ENCODE measurements at regions not wholly inside any gene's neighbourhood (a gene's known extent, or its start where the extent isn't known, plus 50 kb on each side); places are given as distances from the start of the nearest gene placed in this dataset.

GRCh38 chr9:106708475-106709146 lies 154.4 kb upstream of the ZNF462 start:
- Mint-ChIP-seq H3K4me1 (ENCODE audit: low read depth, unreplicated experiment) (no peaks in the 10 kb centered on the region), H3K27ac (ENCODE audit: unreplicated experiment) (no peak overlapping the region), H3K9me3 (ENCODE audit: unreplicated experiment) (peaks cover 10% of the 10 kb centered on the region), H3K27me3 (ENCODE audit: insufficient read depth, unreplicated experiment) (no peaks in the 10 kb centered on the region), H3K36me3 (ENCODE audit: insufficient read depth, unreplicated experiment) (no peaks in the 10 kb centered on the region), H3K4me3 (ENCODE audit: unreplicated experiment) (no peak overlapping the region)
- no TSS peak for BruUV-seq (replicated peaks)
- intact Hi-C loops (cut with micrococcal nuclease; ENCODE audit: unreplicated experiment), result no loop called here
- Histone ChIP-seq H3K9me3 (no peaks in the 10 kb centered on the region), H3K4me1 (no peaks in the 10 kb centered on the region), H3K36me3 (ENCODE audit: control insufficient read depth, insufficient read depth, low read length) (no peaks in the 10 kb centered on the region), H3K4me3 (ENCODE audit: low read depth, low read length) (no peak overlapping the region), H3K27me3 (replicated peaks; ENCODE audit: control insufficient read depth, insufficient read depth, low read length) (no peaks in the 10 kb centered on the region)
- no peak for DNase-seq
- ChIA-PET CTCF (no interaction called here), POLR2A (no interaction called here)
- no peak for TF ChIP-seq CTCF (IDR thresholded peaks at IDR 0.05; ENCODE audit: insufficient read depth in 1 of 2, low read depth in 1 of 2, low read length in 1 of 2, severe bottlenecking in 1 of 2, unreplicated experiment in 1 of 2)

GRCh38 chr9:106712279-106712678 lies 150.7 kb upstream of the ZNF462 start:
- H3K36me3 Mint-ChIP-seq (ENCODE audit: insufficient read depth, unreplicated experiment), result no peaks in the 10 kb centered on the region
- ChIA-PET CTCF (no interaction called here), POLR2A (no interaction called here)
- no peak for DNase-seq
- no peak overlapping the region for H3K27ac Mint-ChIP-seq (ENCODE audit: unreplicated experiment)
- TF ChIP-seq CTCF (IDR thresholded peaks at IDR 0.05; ENCODE audit: insufficient read depth in 1 of 2, low read depth in 1 of 2, low read length in 1 of 2, severe bottlenecking in 1 of 2, unreplicated experiment in 1 of 2), result no peak
- BruUV-seq (replicated peaks), result no TSS peak
- H3K4me3 Mint-ChIP-seq (ENCODE audit: unreplicated experiment), result no peak overlapping the region
- Histone ChIP-seq H3K4me1 (peaks cover under 1% of the 10 kb centered on the region; the same call in 1 of the 2 replicates), H3K4me3 (ENCODE audit: low read depth, low read length) (no peak overlapping the region), H3K9me3 (no peaks in the 10 kb centered on the region), H3K27me3 (replicated peaks; ENCODE audit: control insufficient read depth, insufficient read depth, low read length) (no peaks in the 10 kb centered on the region), H3K36me3 (ENCODE audit: control insufficient read depth, insufficient read depth, low read length) (no peaks in the 10 kb centered on the region)
- no peaks in the 10 kb centered on the region for H3K4me1 Mint-ChIP-seq (ENCODE audit: low read depth, unreplicated experiment)
- H3K9me3 Mint-ChIP-seq (ENCODE audit: unreplicated experiment), result no peaks in the 10 kb centered on the region
- no peaks in the 10 kb centered on the region for H3K27me3 Mint-ChIP-seq (ENCODE audit: insufficient read depth, unreplicated experiment)
- intact Hi-C loops (cut with micrococcal nuclease; ENCODE audit: unreplicated experiment), result loop anchor here (2.0 to 5.0 kb wide), 2 partner anchors 19 to 220 kb away; no protein-coding TSS in a partner anchor

GRCh38 chr9:106713206-106713605 lies 149.8 kb upstream of the ZNF462 start:
- no peaks in the 10 kb centered on the region for H3K9me3 ChIP-seq
- intact Hi-C loops (cut with micrococcal nuclease; ENCODE audit: unreplicated experiment), result loop anchor here (2.0 to 5.0 kb wide), 2 partner anchors 20 to 219 kb away; no protein-coding TSS in a partner anchor
- H3K36me3 ChIP-seq (ENCODE audit: control insufficient read depth, insufficient read depth, low read length), result no peaks in the 10 kb centered on the region
- H3K4me1 Mint-ChIP-seq (ENCODE audit: low read depth, unreplicated experiment), result no peaks in the 10 kb centered on the region
- H3K27me3 Mint-ChIP-seq (ENCODE audit: insufficient read depth, unreplicated experiment), result no peaks in the 10 kb centered on the region
- no peak for TF ChIP-seq CTCF (IDR thresholded peaks at IDR 0.05; ENCODE audit: insufficient read depth in 1 of 2, low read depth in 1 of 2, low read length in 1 of 2, severe bottlenecking in 1 of 2, unreplicated experiment in 1 of 2)
- H3K27ac Mint-ChIP-seq (ENCODE audit: unreplicated experiment), result no peak overlapping the region
- CTCF ChIA-PET, result no interaction called here
- no peak overlapping the region for H3K4me3 Mint-ChIP-seq (ENCODE audit: unreplicated experiment)
- H3K4me1 ChIP-seq, result peaks cover 10% of the 10 kb centered on the region; the same call in 1 of the 2 replicates
- H3K27me3 ChIP-seq (replicated peaks; ENCODE audit: control insufficient read depth, insufficient read depth, low read length), result no peaks in the 10 kb centered on the region
- POLR2A ChIA-PET, result no interaction called here
- BruUV-seq (replicated peaks), result no TSS peak
- H3K9me3 Mint-ChIP-seq (ENCODE audit: unreplicated experiment), result no peaks in the 10 kb centered on the region
- no peaks in the 10 kb centered on the region for H3K36me3 Mint-ChIP-seq (ENCODE audit: insufficient read depth, unreplicated experiment)
- no peak overlapping the region for H3K4me3 ChIP-seq (ENCODE audit: low read depth, low read length)
- no peak for DNase-seq
